ENCODE measurements at regions not wholly inside any gene's neighbourhood (a gene's known extent, or its start where the extent isn't known, plus 50 kb on each side); places are given as distances from the start of the nearest gene placed in this dataset.

GRCh38 chr10:79002336-79002735, 66.4 kb upstream of the ZMIZ1 start:
- H3K18ac ChIP-seq (ENCODE audit: low read length): no peak overlapping the region
- DNase-seq: no peak
- WGBS (ENCODE audit: extremely low coverage, insufficient coverage, low lambda C conversion rate): no CpG with 5 or more reads among the region's 3 CpGs
- H3K79me1 ChIP-seq (ENCODE audit: low read length): no peaks in the 10 kb centered on the region
- no peaks in the 10 kb centered on the region for H3K27me3 ChIP-seq (ENCODE audit: insufficient read depth, low read length, poor library complexity)
- no peak overlapping the region for H2BK15ac ChIP-seq (replicated peaks; ENCODE audit: low read depth)
- H4K8ac ChIP-seq (ENCODE audit: low read depth, low read length): no peak overlapping the region
- no peak overlapping the region for H3K4me3 ChIP-seq (ENCODE audit: low read length)
- no peak overlapping the region for H3K27ac ChIP-seq (ENCODE audit: low read depth, low read length)
- no peak overlapping the region for H3K9ac ChIP-seq (ENCODE audit: low read length)
- no peak overlapping the region for H4K5ac ChIP-seq (ENCODE audit: low read length)
- H3K79me2 ChIP-seq (ENCODE audit: control insufficient read depth, insufficient read depth, low read length): no peaks in the 10 kb centered on the region
- no peak overlapping the region for H3K56ac ChIP-seq (ENCODE audit: low read length)
- no peak overlapping the region for H2BK120ac ChIP-seq (ENCODE audit: low read depth, low read length)
- H3K4me1 ChIP-seq (ENCODE audit: control insufficient read depth, low read depth, low read length): no peaks in the 10 kb centered on the region
- H2BK5ac ChIP-seq (ENCODE audit: low read length): no peak overlapping the region
- no peak overlapping the region for H2AK5ac ChIP-seq (ENCODE audit: low read length)
- H3K23ac ChIP-seq (ENCODE audit: low read length): no peak overlapping the region
- H3K4me2 ChIP-seq (ENCODE audit: low read length): no peak overlapping the region
- no peaks in the 10 kb centered on the region for H3K36me3 ChIP-seq (ENCODE audit: control insufficient read depth, insufficient read depth, low read length)
- no peak overlapping the region for H3K4ac ChIP-seq (ENCODE audit: low read depth, low read length)

GRCh38 chr10:79003183-79004100, 65.3 kb upstream of the ZMIZ1 start:
- H3K23ac ChIP-seq (ENCODE audit: low read length): no peak overlapping the region
- H3K56ac ChIP-seq (ENCODE audit: low read length): no peak overlapping the region
- H3K36me3 ChIP-seq (ENCODE audit: control insufficient read depth, insufficient read depth, low read length): no peaks in the 10 kb centered on the region
- no peak overlapping the region for H2AK5ac ChIP-seq (ENCODE audit: low read length)
- no peak for DNase-seq
- H3K4me1 ChIP-seq (ENCODE audit: control insufficient read depth, low read depth, low read length): no peaks in the 10 kb centered on the region
- no peak overlapping the region for H2BK15ac ChIP-seq (replicated peaks; ENCODE audit: low read depth)
- no peak overlapping the region for H3K4me2 ChIP-seq (ENCODE audit: low read length)
- no peak overlapping the region for H3K27ac ChIP-seq (ENCODE audit: low read depth, low read length)
- H3K4ac ChIP-seq (ENCODE audit: low read depth, low read length): no peak overlapping the region
- H3K4me3 ChIP-seq (ENCODE audit: low read length): no peak overlapping the region
- no peak overlapping the region for H3K9ac ChIP-seq (ENCODE audit: low read length)
- no CpG with 5 or more reads among the region's 19 CpGs for WGBS (ENCODE audit: extremely low coverage, insufficient coverage, low lambda C conversion rate)
- H3K18ac ChIP-seq (ENCODE audit: low read length): no peak overlapping the region
- H2BK5ac ChIP-seq (ENCODE audit: low read length): no peak overlapping the region
- no peaks in the 10 kb centered on the region for H3K79me2 ChIP-seq (ENCODE audit: control insufficient read depth, insufficient read depth, low read length)
- H4K8ac ChIP-seq (ENCODE audit: low read depth, low read length): no peak overlapping the region
- H4K5ac ChIP-seq (ENCODE audit: low read length): no peak overlapping the region
- no peaks in the 10 kb centered on the region for H3K27me3 ChIP-seq (ENCODE audit: insufficient read depth, low read length, poor library complexity)
- H3K79me1 ChIP-seq (ENCODE audit: low read length): no peaks in the 10 kb centered on the region
- no peak overlapping the region for H2BK120ac ChIP-seq (ENCODE audit: low read depth, low read length)

GRCh38 chr10:79004311-79004710, 64.5 kb upstream of the ZMIZ1 start:
- no peak overlapping the region for H3K23ac ChIP-seq (ENCODE audit: low read length)
- WGBS (ENCODE audit: extremely low coverage, insufficient coverage, low lambda C conversion rate): no CpG with 5 or more reads among the region's 5 CpGs

GRCh38 chr10:79005126-79005810, 63.5 kb upstream of the ZMIZ1 start:
- no peak overlapping the region for H3K9ac ChIP-seq (ENCODE audit: low read length)
- H3K79me2 ChIP-seq (ENCODE audit: control insufficient read depth, insufficient read depth, low read length): no peaks in the 10 kb centered on the region
- H2AK5ac ChIP-seq (ENCODE audit: low read length): no peak overlapping the region
- H3K18ac ChIP-seq (ENCODE audit: low read length): no peak overlapping the region
- H3K4me3 ChIP-seq (ENCODE audit: low read length): no peak overlapping the region
- no peaks in the 10 kb centered on the region for H3K79me1 ChIP-seq (ENCODE audit: low read length)
- H4K5ac ChIP-seq (ENCODE audit: low read length): no peak overlapping the region
- no peak overlapping the region for H2BK15ac ChIP-seq (replicated peaks; ENCODE audit: low read depth)
- no peaks in the 10 kb centered on the region for H3K4me1 ChIP-seq (ENCODE audit: control insufficient read depth, low read depth, low read length)
- no peak overlapping the region for H2BK5ac ChIP-seq (ENCODE audit: low read length)
- DNase-seq: no peak
- H3K27ac ChIP-seq (ENCODE audit: low read depth, low read length): no peak overlapping the region
- no peaks in the 10 kb centered on the region for H3K27me3 ChIP-seq (ENCODE audit: insufficient read depth, low read length, poor library complexity)
- H3K36me3 ChIP-seq (ENCODE audit: control insufficient read depth, insufficient read depth, low read length): no peaks in the 10 kb centered on the region
- no CpG with 5 or more reads among the region's 11 CpGs for WGBS (ENCODE audit: extremely low coverage, insufficient coverage, low lambda C conversion rate)
- H4K8ac ChIP-seq (ENCODE audit: low read depth, low read length): no peak overlapping the region
- no peak overlapping the region for H3K23ac ChIP-seq (ENCODE audit: low read length)
- no peak overlapping the region for H3K4me2 ChIP-seq (ENCODE audit: low read length)
- no peak overlapping the region for H3K4ac ChIP-seq (ENCODE audit: low read depth, low read length)
- no peak overlapping the region for H2BK120ac ChIP-seq (ENCODE audit: low read depth, low read length)
- no peak overlapping the region for H3K56ac ChIP-seq (ENCODE audit: low read length)

More at GRCh38 chr10:79004311-79004710, 64.5 kb upstream of the ZMIZ1 start:
- H3K4me3 ChIP-seq (ENCODE audit: low read length): no peak overlapping the region
- no peak overlapping the region for H3K4ac ChIP-seq (ENCODE audit: low read depth, low read length)
- H3K79me1 ChIP-seq (ENCODE audit: low read length): no peaks in the 10 kb centered on the region
- H2AK5ac ChIP-seq (ENCODE audit: low read length): no peak overlapping the region
- no peak overlapping the region for H2BK120ac ChIP-seq (ENCODE audit: low read depth, low read length)
- H3K4me2 ChIP-seq (ENCODE audit: low read length): no peak overlapping the region
- H3K27ac ChIP-seq (ENCODE audit: low read depth, low read length): no peak overlapping the region
- H3K79me2 ChIP-seq (ENCODE audit: control insufficient read depth, insufficient read depth, low read length): no peaks in the 10 kb centered on the region
- H2BK5ac ChIP-seq (ENCODE audit: low read length): no peak overlapping the region
- no peak overlapping the region for H2BK15ac ChIP-seq (replicated peaks; ENCODE audit: low read depth)
- DNase-seq: no peak
- H3K36me3 ChIP-seq (ENCODE audit: control insufficient read depth, insufficient read depth, low read length): no peaks in the 10 kb centered on the region
- H3K4me1 ChIP-seq (ENCODE audit: control insufficient read depth, low read depth, low read length): no peaks in the 10 kb centered on the region
- no peak overlapping the region for H4K8ac ChIP-seq (ENCODE audit: low read depth, low read length)
- no peak overlapping the region for H3K18ac ChIP-seq (ENCODE audit: low read length)
- no peaks in the 10 kb centered on the region for H3K27me3 ChIP-seq (ENCODE audit: insufficient read depth, low read length, poor library complexity)
- no peak overlapping the region for H3K56ac ChIP-seq (ENCODE audit: low read length)
- no peak overlapping the region for H4K5ac ChIP-seq (ENCODE audit: low read length)
- no peak overlapping the region for H3K9ac ChIP-seq (ENCODE audit: low read length)

GRCh38 chr10:79007018-79007417, 61.7 kb upstream of the ZMIZ1 start:
- Histone ChIP-seq H3K79me2 (ENCODE audit: control insufficient read depth, insufficient read depth, low read length) (no peaks in the 10 kb centered on the region), H3K4ac (ENCODE audit: low read depth, low read length) (no peak overlapping the region), H3K9ac (ENCODE audit: low read length) (no peak overlapping the region), H3K56ac (ENCODE audit: low read length) (no peak overlapping the region), H3K27me3 (ENCODE audit: insufficient read depth, low read length, poor library complexity) (no peaks in the 10 kb centered on the region), H4K8ac (ENCODE audit: low read depth, low read length) (no peak overlapping the region), H3K23ac (ENCODE audit: low read length) (no peak overlapping the region), H3K36me3 (ENCODE audit: control insufficient read depth, insufficient read depth, low read length) (no peaks in the 10 kb centered on the region), H3K27ac (ENCODE audit: low read depth, low read length) (no peak overlapping the region), H2BK120ac (ENCODE audit: low read depth, low read length) (no peak overlapping the region), H2AK5ac (ENCODE audit: low read length) (no peak overlapping the region), H3K4me2 (ENCODE audit: low read length) (no peak overlapping the region), H3K4me1 (ENCODE audit: control insufficient read depth, low read depth, low read length) (no peaks in the 10 kb centered on the region), H3K18ac (ENCODE audit: low read length) (no peak overlapping the region), H3K79me1 (ENCODE audit: low read length) (no peaks in the 10 kb centered on the region), H4K5ac (ENCODE audit: low read length) (no peak overlapping the region), H2BK5ac (ENCODE audit: low read length) (no peak overlapping the region), H3K4me3 (ENCODE audit: low read length) (no peak overlapping the region), H2BK15ac (replicated peaks; ENCODE audit: low read depth) (no peak overlapping the region)
- no CpG with 5 or more reads among the region's 8 CpGs for WGBS (ENCODE audit: extremely low coverage, insufficient coverage, low lambda C conversion rate)
- DNase-seq: no peak

All from mesendoderm (in vitro differentiated cells).